Neuronal stem cell (in vitro differentiated cells): ENCODE measurements at regions not wholly inside any gene's neighbourhood (a gene's known extent, or its start where the extent isn't known, plus 50 kb on each side); places are given as distances from the start of the nearest gene placed in this dataset.

ENCODE experiments used
- DNase-seq: peaks from one replicate; pipeline ENCODE4 v3.0.0-alpha.2; 2013; ENCODE audit warnings: low spot score
- H2AFZ ChIP-seq: one replicate; pipeline ENCODE4 v1.6.1; 2013; ENCODE audit warnings: mild to moderate bottlenecking, low read length, inconsistent platforms
- H2AK5ac ChIP-seq: 2 replicates; pipeline ENCODE4 v1.6.1; 2013; ENCODE audit warnings: low read depth, mild to moderate bottlenecking, inconsistent platforms, low read length, moderate library complexity, mixed read lengths
- H2BK120ac ChIP-seq: 2 replicates; pipeline ENCODE4 v1.6.1; 2013; ENCODE audit warnings: low read depth, mild to moderate bottlenecking, inconsistent platforms, low read length, moderate library complexity, mixed read lengths
- H2BK12ac ChIP-seq: one replicate; pipeline ENCODE4 v1.6.1; 2013; ENCODE audit warnings: low read length, inconsistent platforms
- H2BK15ac ChIP-seq: 2 replicates; pipeline ENCODE4 v1.6.1; 2013; ENCODE audit warnings: mild to moderate bottlenecking, low read length, inconsistent platforms, mixed read lengths
- H2BK5ac ChIP-seq: one replicate; pipeline ENCODE4 v1.6.1; 2013; ENCODE audit warnings: inconsistent platforms, mild to moderate bottlenecking, low read length, moderate library complexity
- H3K14ac ChIP-seq: one replicate; pipeline ENCODE4 v1.6.1; 2013; ENCODE audit warnings: low read length, inconsistent platforms
- H3K18ac ChIP-seq: 2 replicates; pipeline ENCODE4 v1.6.1; 2013; ENCODE audit warnings: low read length, inconsistent platforms
- H3K23ac ChIP-seq: 2 replicates; pipeline ENCODE4 v1.6.1; 2013; ENCODE audit warnings: low read depth, mild to moderate bottlenecking, mixed read lengths, low read length, inconsistent platforms; ENCODE audit not compliant: poor library complexity
- H3K27ac ChIP-seq: replicated peaks from 3 replicates; pipeline ENCODE4 v1.5.1; 2013; ENCODE audit warnings: low read length, inconsistent platforms
- H3K27me3 ChIP-seq, 3 experiments: 2 replicates each; pipeline ENCODE4 v1.6.1; 2013; ENCODE audit warnings: low read length in 3 of 3, mild to moderate bottlenecking in 2 of 3, inconsistent platforms in 1 of 3, low read depth in 1 of 3, mixed read lengths in 1 of 3, moderate library complexity in 1 of 3; ENCODE audit not compliant: control insufficient read depth in 3 of 3, insufficient read depth in 3 of 3
- H3K36me3 ChIP-seq, 2 donors: replicated peaks in 1 of 2; 2 replicates each; pipeline ENCODE4 v1.6.1; 2013; ENCODE audit warnings: low read length in 2 of 2; ENCODE audit not compliant: control insufficient read depth in 2 of 2, insufficient read depth in 2 of 2
- H3K4ac ChIP-seq: 2 replicates; pipeline ENCODE4 v1.6.1; 2013; ENCODE audit warnings: inconsistent platforms, mild to moderate bottlenecking, low read length, moderate library complexity
- H3K4me1 ChIP-seq, 2 donors: 1 replicate in 1 of 2; 2 replicates in 1 of 2; pipeline ENCODE4 v1.6.1; 2013; ENCODE audit warnings: low read length in 2 of 2, low read depth in 1 of 2; ENCODE audit not compliant: control insufficient read depth in 2 of 2, insufficient read depth in 1 of 2
- H3K4me2 ChIP-seq: one replicate; pipeline ENCODE4 v1.6.1; 2013; ENCODE audit warnings: mild to moderate bottlenecking, low read length, inconsistent platforms; ENCODE audit not compliant: insufficient read depth, poor library complexity, severe bottlenecking
- H3K4me3 ChIP-seq, 2 donors: 2 replicates each; pipeline ENCODE4 v1.5.1; 2013; ENCODE audit warnings: low read length in 2 of 2, mild to moderate bottlenecking in 2 of 2, inconsistent platforms in 1 of 2, moderate library complexity in 1 of 2
- H3K79me1 ChIP-seq: one replicate; pipeline ENCODE4 v1.6.1; 2013; ENCODE audit warnings: low read depth, mild to moderate bottlenecking, inconsistent platforms, low read length, moderate library complexity
- H3K9ac ChIP-seq: one replicate; pipeline ENCODE4 v1.6.1; 2013; ENCODE audit warnings: mild to moderate bottlenecking, low read depth, low read length, inconsistent platforms; ENCODE audit not compliant: poor library complexity
- H3K9me3 ChIP-seq, 2 donors: replicated peaks in 1 of 2; 2 replicates each; pipeline versions ENCODE3 to v1.6.1; 2013; ENCODE audit warnings: low read length in 2 of 2, mild to moderate bottlenecking in 2 of 2, inconsistent platforms in 1 of 2, low read depth in 1 of 2, mixed read lengths in 1 of 2, moderate library complexity in 1 of 2; ENCODE audit not compliant: control insufficient read depth in 2 of 2, insufficient read depth in 1 of 2
- H4K8ac ChIP-seq: one replicate; pipeline ENCODE4 v1.6.1; 2013; ENCODE audit warnings: low read depth, mild to moderate bottlenecking, inconsistent platforms, low read length, moderate library complexity
- H4K91ac ChIP-seq: one replicate; pipeline ENCODE4 v1.6.1; 2013; ENCODE audit warnings: low read length, low read depth, mild to moderate bottlenecking, inconsistent platforms; ENCODE audit not compliant: poor library complexity
- WGBS, 2 donors: extraction: QIAGEN DNeasy Blood & Tissue Kit; methylation state at CpG; one replicate each; pipeline ENCODE4 v1.1.7; 2013; ENCODE audit warnings: missing lambda C conversion rate in 2 of 2, mixed read lengths in 1 of 2; ENCODE audit not compliant: insufficient read length in 2 of 2, insufficient replicate concordance in 1 of 2; ENCODE audit errors: extremely low coverage in 2 of 2; 5-methylcytosine and 5-hydroxymethylcytosine counted together

- no peak overlapping the region for H3K4me2 ChIP-seq
- no peak overlapping the region for H3K23ac ChIP-seq
- H3K14ac ChIP-seq = no peak overlapping the region
- no peak overlapping the region for H2BK120ac ChIP-seq
- DNase-seq = no peak
- H3K18ac ChIP-seq = peak overlapping the region; percentile 38
- no peak overlapping the region for H3K4me3 ChIP-seq
- peak overlapping the region; percentile 17 for H2BK15ac ChIP-seq
- no peak overlapping the region for H3K4ac ChIP-seq
- H3K9ac ChIP-seq = no peak overlapping the region
- H3K4me1 ChIP-seq = peaks cover 13 to 32% of the 10 kb centered on the region in 2 donors
- H4K91ac ChIP-seq = no peak overlapping the region
- H3K36me3 ChIP-seq = no peaks in the 10 kb centered on the region
- H2BK12ac ChIP-seq = peak overlapping the region; percentile 87
- H4K8ac ChIP-seq = no peak overlapping the region
- H2AFZ ChIP-seq = no peak overlapping the region
- H2BK5ac ChIP-seq = peak overlapping the region; percentile 27
- H2AK5ac ChIP-seq = peak overlapping the region; percentile 58
- H3K79me1 ChIP-seq = no peaks in the 10 kb centered on the region
- H3K27ac ChIP-seq = no peak overlapping the region
- peaks cover 0 to 4% of the 10 kb centered on the region in 2 donors for H3K9me3 ChIP-seq
- WGBS, 2 donors = no CpG with 5 or more reads among the region's 9 CpGs
- H3K27me3 ChIP-seq = peaks cover 0 to 2% (median 0%) of the 10 kb centered on the region in 3 experiments
These were observed 105.5 kb downstream of the EBNA1BP2 start for GRCh38 chr1:43066578-43066977.

DNA sequence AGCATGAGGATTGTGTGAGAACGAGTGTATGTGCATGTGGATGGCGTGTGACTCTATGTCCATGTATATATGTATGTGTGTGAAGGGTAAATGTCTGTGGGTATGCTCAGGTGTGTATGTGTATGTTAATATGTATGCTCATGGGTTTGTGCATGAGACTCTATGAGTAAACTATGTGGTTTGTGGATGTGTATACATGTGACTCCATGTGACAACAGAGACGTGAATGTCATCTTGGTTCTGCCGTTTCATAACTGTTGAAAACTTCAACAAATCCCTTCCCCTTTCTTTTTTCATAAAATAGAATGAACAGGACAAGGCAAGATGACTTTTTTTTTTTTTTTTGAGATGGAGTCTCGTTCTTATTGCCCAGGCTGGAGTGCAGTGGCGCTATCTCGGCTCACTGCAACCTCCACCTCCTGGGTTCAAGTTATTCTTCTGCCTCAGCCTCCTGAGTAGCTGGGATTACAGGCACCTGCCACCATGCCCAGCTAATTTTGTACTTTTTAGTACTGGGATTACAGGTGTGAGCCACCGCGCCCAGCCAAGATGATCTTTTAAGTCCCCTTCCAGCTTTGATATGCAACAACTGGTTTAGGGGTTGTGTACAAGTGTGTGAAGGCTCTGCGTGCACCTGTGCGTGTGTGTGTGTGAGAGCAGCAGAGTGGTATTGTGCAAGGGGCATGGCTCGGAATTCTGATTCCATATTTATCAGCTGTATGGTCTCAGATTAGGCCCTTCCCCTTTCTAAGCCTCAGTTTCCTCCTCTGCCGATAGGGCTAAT is 106.3 kb downstream of the EBNA1BP2 start:
- Histone ChIP-seq H3K27me3 (peaks cover 0 to 2% (median 0%) of the 10 kb centered on the region in 3 experiments), H3K9ac (no peak overlapping the region), H3K4me3 (no peak overlapping the region), H3K23ac (no peak overlapping the region), H2BK12ac (peak overlapping the region; percentile 33), H3K18ac (no peak overlapping the region), H3K36me3 (no peaks in the 10 kb centered on the region), H3K9me3 (peaks cover 0 to 4% of the 10 kb centered on the region in 2 donors), H3K79me1 (no peaks in the 10 kb centered on the region), H3K27ac (no peak overlapping the region), H3K4ac (no peak overlapping the region), H2BK15ac (peak overlapping the region; percentile 17), H3K4me2 (no peak overlapping the region), H3K4me1 (peaks cover 13 to 32% of the 10 kb centered on the region in 2 donors), H2AFZ (no peak overlapping the region), H4K91ac (no peak overlapping the region), H3K14ac (no peak overlapping the region), H2BK5ac (no peak overlapping the region), H2AK5ac (no peak overlapping the region), H4K8ac (no peak overlapping the region), H2BK120ac (no peak overlapping the region)
- no CpG with 5 or more reads among the region's 13 CpGs for WGBS, 2 donors
- no peak for DNase-seq

GRCh38 chr1:43065191-43065590 is 106.5 kb upstream of the SLC2A1 start:
- Histone ChIP-seq H3K18ac (peak overlapping the region; percentile 58), H3K14ac (no peak overlapping the region), H3K23ac (no peak overlapping the region), H2AK5ac (peak overlapping the region; percentile 42), H3K27ac (no peak overlapping the region), H3K79me1 (no peaks in the 10 kb centered on the region), H3K27me3 (peaks cover 0 to 2% (median 0%) of the 10 kb centered on the region in 3 experiments), H4K8ac (no peak overlapping the region), H2BK5ac (no peak overlapping the region), H3K36me3 (no peaks in the 10 kb centered on the region), H3K9me3 (peaks cover 0 to 4% of the 10 kb centered on the region in 2 donors), H3K4me2 (no peak overlapping the region), H2BK15ac (peak overlapping the region; percentile 69), H3K4me3 (no peak overlapping the region), H3K9ac (no peak overlapping the region), H2AFZ (no peak overlapping the region), H4K91ac (peak overlapping the region; percentile 19), H3K4ac (no peak overlapping the region), H2BK12ac (peak overlapping the region; percentile 33), H2BK120ac (no peak overlapping the region), H3K4me1 (peaks cover 13 to 30% of the 10 kb centered on the region in 2 donors)
- WGBS, 2 donors = no CpG with 5 or more reads among the region's 5 CpGs
- DNase-seq = no peak

DNA sequence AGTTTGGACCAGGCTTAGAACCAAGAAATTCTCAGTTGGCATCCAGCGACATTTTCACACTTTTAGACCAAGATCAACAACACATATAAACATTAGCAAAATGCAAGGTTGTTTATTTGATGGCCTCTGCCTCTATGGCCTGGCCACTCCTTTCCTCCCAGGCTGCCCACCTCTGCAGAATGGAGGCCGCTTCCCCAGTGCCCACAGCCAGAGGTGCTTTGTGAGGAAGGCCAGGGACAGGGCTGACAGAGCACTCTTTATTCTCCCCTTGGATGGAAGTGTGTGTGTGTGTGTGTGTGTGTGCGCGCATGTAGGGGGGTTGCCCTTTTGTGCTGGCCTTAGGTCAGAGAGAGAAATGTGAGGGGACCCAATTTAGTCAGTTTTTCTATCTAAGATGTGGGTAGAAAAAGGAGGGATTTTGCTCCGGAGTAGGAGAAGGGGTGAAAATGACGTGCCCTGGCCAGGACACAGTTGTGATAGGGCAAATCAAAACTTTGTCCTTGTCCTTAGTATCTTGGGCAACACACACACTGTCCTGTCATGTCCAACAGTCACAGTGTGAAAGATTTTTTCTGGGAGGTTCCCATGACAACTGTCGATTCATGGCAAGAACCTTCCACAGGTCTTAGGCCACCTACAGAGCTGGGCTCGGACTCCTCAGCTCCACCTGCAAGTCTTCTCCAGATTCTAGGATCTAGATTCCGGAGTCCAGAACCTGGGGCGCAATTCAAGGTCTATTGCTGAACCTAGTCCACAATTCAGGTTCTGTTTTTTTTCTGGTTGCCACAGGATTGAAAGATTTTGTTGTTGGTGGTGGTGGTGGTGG is 104.9 kb upstream of the SLC2A1 start:
- H3K27ac ChIP-seq = no peak overlapping the region
- H2BK12ac ChIP-seq = no peak overlapping the region
- H2BK120ac ChIP-seq = no peak overlapping the region
- H2BK5ac ChIP-seq = no peak overlapping the region
- no peak for DNase-seq
- H3K9ac ChIP-seq = no peak overlapping the region
- no peak overlapping the region for H3K4ac ChIP-seq
- H3K4me1 ChIP-seq = peaks cover 9 to 20% of the 10 kb centered on the region in 2 donors
- WGBS, 2 donors = no CpG with 5 or more reads among the region's 10 CpGs
- H3K27me3 ChIP-seq = peaks cover 0 to 2% (median 0%) of the 10 kb centered on the region in 3 experiments
- H3K36me3 ChIP-seq = no peaks in the 10 kb centered on the region
- H3K23ac ChIP-seq = no peak overlapping the region
- peak overlapping the region; percentile 5 for H2AFZ ChIP-seq
- H4K8ac ChIP-seq = no peak overlapping the region
- H4K91ac ChIP-seq = no peak overlapping the region
- no peak overlapping the region for H3K4me2 ChIP-seq
- no peaks in the 10 kb centered on the region for H3K79me1 ChIP-seq
- H3K14ac ChIP-seq = no peak overlapping the region
- H2BK15ac ChIP-seq = no peak overlapping the region
- peak overlapping the region; percentile 16 for H3K18ac ChIP-seq
- peaks cover 0 to 4% of the 10 kb centered on the region in 2 donors for H3K9me3 ChIP-seq
- peak overlapping the region; percentile 68 for H2AK5ac ChIP-seq
- H3K4me3 ChIP-seq = no peak overlapping the region
